ENCODE measurements at regions not wholly inside any gene's neighbourhood (a gene's known extent, or its start where the extent isn't known, plus 50 kb on each side); places are given as distances from the start of the nearest gene placed in this dataset.

- TF ChIP-seq ZNF214 (tag by site-specific recombination; IDR thresholded peaks at IDR 0.05; ENCODE audit: borderline replicate concordance) (no peak), ZBTB21 (tag by site-specific recombination; IDR thresholded peaks at IDR 0.05) (no peak), ZNF571 (tag by site-specific recombination; IDR thresholded peaks at IDR 0.05) (no peak), TSHZ1 (tag by site-specific recombination; IDR thresholded peaks at IDR 0.05; ENCODE audit: borderline replicate concordance) (no peak), ZNF596 (tag by site-specific recombination; IDR thresholded peaks at IDR 0.05) (no peak), ZNF791 (tag by site-specific recombination; IDR thresholded peaks at IDR 0.05) (no peak), ZNF324 (tag by site-specific recombination; IDR thresholded peaks at IDR 0.05) (no peak), ZNF501 (tag by site-specific recombination; IDR thresholded peaks at IDR 0.05) (no peak)
- TF ChIP-seq, protein P1, sequence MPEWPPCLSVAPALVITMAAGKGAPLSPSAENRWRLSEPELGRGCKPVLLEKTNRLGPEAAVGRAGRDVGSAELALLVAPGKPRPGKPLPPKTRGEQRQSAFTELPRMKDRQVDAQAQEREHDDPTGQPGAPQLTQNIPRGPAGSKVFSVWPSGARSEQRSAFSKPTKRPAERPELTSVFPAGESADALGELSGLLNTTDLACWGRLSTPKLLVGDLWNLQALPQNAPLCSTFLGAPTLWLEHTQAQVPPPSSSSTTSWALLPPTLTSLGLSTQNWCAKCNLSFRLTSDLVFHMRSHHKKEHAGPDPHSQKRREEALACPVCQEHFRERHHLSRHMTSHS (tag by site-specific recombination; IDR thresholded peaks at IDR 0.05), result no peak
- TF ChIP-seq, protein P2, sequence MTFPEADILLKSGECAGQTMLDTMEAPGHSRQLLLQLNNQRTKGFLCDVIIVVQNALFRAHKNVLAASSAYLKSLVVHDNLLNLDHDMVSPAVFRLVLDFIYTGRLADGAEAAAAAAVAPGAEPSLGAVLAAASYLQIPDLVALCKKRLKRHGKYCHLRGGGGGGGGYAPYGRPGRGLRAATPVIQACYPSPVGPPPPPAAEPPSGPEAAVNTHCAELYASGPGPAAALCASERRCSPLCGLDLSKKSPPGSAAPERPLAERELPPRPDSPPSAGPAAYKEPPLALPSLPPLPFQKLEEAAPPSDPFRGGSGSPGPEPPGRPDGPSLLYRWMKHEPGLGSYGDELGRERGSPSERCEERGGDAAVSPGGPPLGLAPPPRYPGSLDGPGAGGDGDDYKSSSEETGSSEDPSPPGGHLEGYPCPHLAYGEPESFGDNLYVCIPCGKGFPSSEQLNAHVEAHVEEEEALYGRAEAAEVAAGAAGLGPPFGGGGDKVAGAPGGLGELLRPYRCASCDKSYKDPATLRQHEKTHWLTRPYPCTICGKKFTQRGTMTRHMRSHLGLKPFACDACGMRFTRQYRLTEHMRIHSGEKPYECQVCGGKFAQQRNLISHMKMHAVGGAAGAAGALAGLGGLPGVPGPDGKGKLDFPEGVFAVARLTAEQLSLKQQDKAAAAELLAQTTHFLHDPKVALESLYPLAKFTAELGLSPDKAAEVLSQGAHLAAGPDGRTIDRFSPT (tag by site-specific recombination; IDR thresholded peaks at IDR 0.05), result no peak
These were observed 57.4 kb upstream of the ZNF354A start (continued) for GRCh38 chr5:178787889-178788288.

GRCh38 chr5:178786859-178787499 lies 56.5 kb upstream of the ZNF354A start:
- Histone ChIP-seq H3K4me1 (ENCODE audit: control insufficient read depth, insufficient read depth, low read length) (no peaks in the 10 kb centered on the region), H3K9me3 (ENCODE audit: control insufficient read depth, insufficient read depth, low read depth, low read length) (no peaks in the 10 kb centered on the region), H3K27ac (ENCODE audit: extremely low read depth, low read depth, low read length) (no peak overlapping the region), H3K4me3 (ENCODE audit: low read depth, low read length) (no peak overlapping the region), H3K36me3 (ENCODE audit: control insufficient read depth in 2 of 2, insufficient read depth in 1 of 2, low read length in 2 of 2) (no peaks in the 10 kb centered on the region)
- TF ChIP-seq TRIM28 (IDR thresholded peaks at IDR 0.05; ENCODE audit: borderline replicate concordance, low read length) (0 out of 2 replicates have a peak, but pooled peaks have one; percentile 12), WT1 (tag by site-specific recombination; IDR thresholded peaks at IDR 0.05) (no peak), PRDM1 (tag by site-specific recombination; IDR thresholded peaks at IDR 0.05) (no peak), ZNF777 (tag by site-specific recombination; IDR thresholded peaks at IDR 0.05; ENCODE audit: borderline replicate concordance) (no peak), ZNF239 (tag by site-specific recombination; IDR thresholded peaks at IDR 0.05) (no peak), ZNF664 (tag by site-specific recombination; IDR thresholded peaks at IDR 0.05) (no peak), ZNF140 (tag by site-specific recombination; IDR thresholded peaks at IDR 0.05) (no peak), ZNF621 (tag by site-specific recombination; IDR thresholded peaks at IDR 0.05) (no peak)
- TF ChIP-seq, protein P3, sequence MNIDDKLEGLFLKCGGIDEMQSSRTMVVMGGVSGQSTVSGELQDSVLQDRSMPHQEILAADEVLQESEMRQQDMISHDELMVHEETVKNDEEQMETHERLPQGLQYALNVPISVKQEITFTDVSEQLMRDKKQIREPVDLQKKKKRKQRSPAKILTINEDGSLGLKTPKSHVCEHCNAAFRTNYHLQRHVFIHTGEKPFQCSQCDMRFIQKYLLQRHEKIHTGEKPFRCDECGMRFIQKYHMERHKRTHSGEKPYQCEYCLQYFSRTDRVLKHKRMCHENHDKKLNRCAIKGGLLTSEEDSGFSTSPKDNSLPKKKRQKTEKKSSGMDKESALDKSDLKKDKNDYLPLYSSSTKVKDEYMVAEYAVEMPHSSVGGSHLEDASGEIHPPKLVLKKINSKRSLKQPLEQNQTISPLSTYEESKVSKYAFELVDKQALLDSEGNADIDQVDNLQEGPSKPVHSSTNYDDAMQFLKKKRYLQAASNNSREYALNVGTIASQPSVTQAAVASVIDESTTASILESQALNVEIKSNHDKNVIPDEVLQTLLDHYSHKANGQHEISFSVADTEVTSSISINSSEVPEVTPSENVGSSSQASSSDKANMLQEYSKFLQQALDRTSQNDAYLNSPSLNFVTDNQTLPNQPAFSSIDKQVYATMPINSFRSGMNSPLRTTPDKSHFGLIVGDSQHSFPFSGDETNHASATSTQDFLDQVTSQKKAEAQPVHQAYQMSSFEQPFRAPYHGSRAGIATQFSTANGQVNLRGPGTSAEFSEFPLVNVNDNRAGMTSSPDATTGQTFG (tag by site-specific recombination; IDR thresholded peaks at IDR 0.05; ENCODE audit: borderline replicate concordance), result no peak
- ChIA-PET CTCF (no interaction called here), POLR2A (no interaction called here)
